ENCODE measurements at regions not wholly inside any gene's neighbourhood (a gene's known extent, or its start where the extent isn't known, plus 50 kb on each side); places are given as distances from the start of the nearest gene placed in this dataset.
A peak's percentile ranks its signal among the peaks of the same experiment; 100 is the strongest.
"Not testable (repeated sequence)": the region's sequence is repeated elsewhere in the genome, so short reads cannot be mapped to it uniquely, and the experiment has no call there.

- no peak for DNase-seq (ENCODE audit: low read depth)
Observed at GRCh38 chr22:48629631-48630432, 1197.8 kb downstream of the BRD1 start.

DNA sequence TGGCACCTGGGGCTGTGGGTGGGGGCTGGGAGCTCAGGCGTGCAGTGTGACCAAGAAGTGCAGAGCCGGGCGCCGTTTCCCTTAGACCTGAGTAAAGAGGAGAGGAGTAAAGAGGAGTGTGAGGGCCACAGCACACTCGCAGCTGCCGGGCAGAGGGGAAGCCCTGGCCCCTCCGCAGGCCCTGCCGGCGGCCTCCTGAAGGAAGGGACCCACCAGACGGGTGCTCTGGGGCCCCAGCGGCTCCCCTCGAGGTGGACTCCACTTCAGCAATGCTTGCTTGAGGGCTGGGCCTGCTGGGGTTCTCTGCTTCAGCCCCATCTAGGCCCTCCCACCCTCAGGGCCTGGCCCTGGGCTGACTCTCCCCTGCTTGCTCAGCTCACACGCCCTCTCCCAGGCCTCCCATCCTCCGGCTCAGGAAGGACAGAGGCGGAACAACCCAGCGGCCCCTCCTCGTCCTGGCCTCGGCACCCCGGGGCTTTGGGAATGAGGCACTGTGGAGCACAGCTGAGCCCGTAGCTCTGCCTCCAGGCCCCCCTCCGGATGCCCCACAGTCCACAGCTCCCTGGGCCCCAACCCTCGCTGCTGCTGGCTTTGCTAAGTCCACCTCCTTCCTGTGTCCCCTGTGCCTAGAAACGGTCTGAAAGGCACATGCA, 1198.7 kb downstream of the BRD1 start:
- no peak for DNase-seq (ENCODE audit: low read depth)

DNA sequence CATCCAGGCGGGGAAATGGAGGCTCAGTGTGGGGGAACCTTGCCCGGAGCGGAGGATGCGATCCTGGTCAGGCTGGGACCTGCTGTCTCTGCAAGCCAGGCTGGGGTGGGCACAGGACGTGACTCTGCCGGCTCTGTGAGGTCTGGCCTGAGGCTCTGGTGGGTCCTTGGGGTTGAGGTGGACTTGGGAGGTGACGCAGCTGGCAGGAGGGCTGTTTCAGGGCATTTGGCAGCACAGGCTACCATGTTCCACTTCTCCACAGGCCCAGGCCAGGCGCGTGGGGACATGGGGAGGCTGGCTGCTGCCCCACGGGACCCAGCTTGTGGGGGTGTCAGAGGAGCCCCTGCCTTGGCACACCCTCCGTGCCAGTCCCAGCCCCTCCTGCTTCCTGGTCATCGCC, 1199.7 kb downstream of the BRD1 start:
- no peak for DNase-seq (ENCODE audit: low read depth)

DNA sequence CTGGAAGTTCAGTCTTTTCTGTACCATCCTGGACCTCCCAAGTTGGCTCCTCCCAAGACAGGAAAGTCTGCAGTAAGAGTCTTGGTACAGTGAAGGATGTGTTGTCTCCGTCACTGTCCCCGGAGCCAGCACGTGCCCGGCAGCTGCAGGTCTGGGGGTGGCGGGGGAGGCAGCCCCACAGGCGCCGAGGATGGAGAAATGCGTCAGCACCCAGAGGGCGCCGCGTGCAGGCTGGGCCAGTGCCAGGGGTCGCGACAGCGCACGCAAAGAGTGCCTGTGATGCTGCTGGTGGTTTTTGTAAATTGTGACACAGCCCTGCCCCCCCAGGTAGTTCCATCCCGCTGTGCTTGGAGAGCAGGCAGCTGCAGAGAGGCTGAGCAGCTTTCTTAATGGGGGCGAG, 1200.5 kb downstream of the BRD1 start:
- DNase-seq (ENCODE audit: low read depth), result peak; percentile 74

DNA sequence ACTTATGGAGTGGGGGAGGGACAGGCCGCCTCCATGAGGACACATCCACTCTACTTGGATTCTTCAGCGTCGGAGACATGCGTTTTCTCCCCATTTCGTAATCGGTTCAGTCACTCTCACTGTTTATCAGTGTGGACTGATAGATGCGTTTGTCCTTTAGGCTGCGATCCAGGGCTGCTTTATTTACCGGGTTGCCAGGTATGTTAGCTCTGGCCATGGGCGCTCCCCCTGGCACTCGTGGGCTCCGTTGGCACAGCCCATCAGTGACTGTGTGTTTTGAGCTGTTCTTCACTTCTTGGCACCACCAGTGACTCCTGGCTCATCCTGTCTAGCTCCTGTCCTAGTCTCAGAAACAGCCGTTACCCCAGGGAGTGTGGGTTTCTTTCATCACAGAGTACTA, 1203.3 kb downstream of the BRD1 start:
- DNase-seq (ENCODE audit: low read depth), result no peak

DNA sequence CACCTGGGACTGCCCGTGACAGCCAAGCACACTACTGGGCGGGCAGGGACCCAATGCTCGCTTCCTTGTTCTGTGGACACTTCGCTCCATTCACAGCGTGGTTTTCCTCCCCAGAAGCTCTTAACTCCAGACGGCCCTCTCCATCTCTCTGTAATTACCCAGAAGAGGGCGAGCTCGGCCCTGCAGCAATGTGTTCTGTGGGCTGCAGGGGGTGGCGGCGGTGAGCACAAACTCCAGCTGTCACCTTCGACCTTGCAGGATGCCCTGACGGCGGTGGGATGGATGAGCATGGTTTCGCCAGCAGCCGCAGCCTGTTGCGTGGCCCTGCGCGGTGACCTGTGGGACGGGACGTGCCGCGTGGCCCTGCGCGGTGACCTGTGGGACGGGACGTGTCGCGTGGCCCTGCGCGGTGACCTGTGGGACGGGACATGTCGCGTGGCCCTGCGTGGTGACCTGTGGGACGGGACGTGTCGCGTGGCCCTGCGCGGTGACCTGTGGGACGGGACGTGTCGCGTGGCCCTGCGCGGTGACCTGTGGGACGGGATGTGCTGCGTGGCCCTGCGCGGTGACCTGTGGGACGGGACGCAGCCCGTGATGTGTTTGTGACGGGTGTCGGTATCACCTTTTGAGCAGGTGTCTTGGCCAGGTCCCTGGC, 1204.7 kb downstream of the BRD1 start:
- DNase-seq (ENCODE audit: low read depth), result no peak

DNA sequence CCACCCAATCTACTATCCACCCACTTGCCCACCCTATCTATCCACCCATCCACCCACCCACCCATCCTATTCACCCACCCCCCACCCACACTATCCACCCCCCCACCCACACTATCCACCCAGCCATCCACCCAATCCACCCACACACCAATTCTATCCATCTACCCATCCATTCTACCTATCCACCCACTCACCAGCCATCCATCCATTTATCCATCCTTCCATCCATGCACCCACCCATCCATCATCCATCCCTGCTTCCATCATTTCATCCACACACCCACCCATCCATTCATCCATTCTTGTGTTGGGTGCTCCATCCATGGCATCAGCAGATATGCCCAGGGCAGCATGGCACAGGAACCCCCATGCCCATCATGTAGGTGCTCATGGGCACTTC, 1206.6 kb downstream of the BRD1 start:
- no peak for DNase-seq (ENCODE audit: low read depth)

GRCh38 chr22:48620460-48620859, 1207.2 kb downstream of the BRD1 start:
- DNase-seq (ENCODE audit: low read depth), result not testable (repeated sequence)

DNA sequence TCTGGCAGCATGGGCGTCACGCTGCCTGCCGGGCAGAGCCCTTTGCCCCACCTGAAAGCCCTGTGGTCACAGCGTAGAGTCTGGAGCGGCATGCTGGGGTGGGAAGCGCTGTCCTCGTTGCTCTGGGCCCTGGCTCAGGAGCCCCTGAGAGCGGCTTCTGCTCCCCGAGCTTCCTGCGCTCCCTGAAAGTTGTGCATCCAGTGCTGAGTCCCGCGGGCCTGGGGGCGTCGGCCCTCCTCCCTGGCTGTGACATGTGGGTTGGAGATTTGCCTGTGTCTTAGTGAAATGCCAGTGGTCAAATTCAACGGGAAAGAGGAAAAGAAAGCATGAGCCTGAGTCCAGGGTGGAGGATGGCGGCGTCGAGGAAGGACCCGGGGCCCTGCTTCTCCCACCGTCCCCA, 1208.0 kb downstream of the BRD1 start:
- no peak for DNase-seq (ENCODE audit: low read depth)

DNA sequence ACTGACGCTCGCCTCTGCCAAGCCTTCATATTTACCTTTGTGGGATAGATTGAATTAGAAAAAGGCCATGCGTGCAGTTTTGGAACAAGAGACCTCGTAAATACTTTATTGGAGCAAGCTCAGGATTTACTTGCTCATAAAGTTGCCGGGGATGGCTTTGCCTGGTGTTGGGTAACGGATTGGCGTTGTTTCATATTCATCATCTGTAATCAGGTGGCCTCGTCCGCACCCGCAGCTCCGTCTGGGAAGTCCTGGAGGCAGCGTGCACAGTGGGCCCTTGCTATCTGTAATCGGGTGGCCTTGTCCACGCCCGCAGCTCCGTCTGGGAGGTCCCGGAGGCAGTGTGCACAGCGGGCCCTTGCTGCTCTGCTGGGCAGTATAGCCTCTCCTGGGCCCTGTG, 1209.3 kb downstream of the BRD1 start:
- no peak for DNase-seq (ENCODE audit: low read depth)

- DNase-seq (ENCODE audit: low read depth), result no peak
Observed at GRCh38 chr22:48616656-48617055, 1211.0 kb downstream of the BRD1 start.

- no peak for DNase-seq (ENCODE audit: low read depth)
Observed at GRCh38 chr22:48615171-48616008, 1212.3 kb downstream of the BRD1 start.

DNA sequence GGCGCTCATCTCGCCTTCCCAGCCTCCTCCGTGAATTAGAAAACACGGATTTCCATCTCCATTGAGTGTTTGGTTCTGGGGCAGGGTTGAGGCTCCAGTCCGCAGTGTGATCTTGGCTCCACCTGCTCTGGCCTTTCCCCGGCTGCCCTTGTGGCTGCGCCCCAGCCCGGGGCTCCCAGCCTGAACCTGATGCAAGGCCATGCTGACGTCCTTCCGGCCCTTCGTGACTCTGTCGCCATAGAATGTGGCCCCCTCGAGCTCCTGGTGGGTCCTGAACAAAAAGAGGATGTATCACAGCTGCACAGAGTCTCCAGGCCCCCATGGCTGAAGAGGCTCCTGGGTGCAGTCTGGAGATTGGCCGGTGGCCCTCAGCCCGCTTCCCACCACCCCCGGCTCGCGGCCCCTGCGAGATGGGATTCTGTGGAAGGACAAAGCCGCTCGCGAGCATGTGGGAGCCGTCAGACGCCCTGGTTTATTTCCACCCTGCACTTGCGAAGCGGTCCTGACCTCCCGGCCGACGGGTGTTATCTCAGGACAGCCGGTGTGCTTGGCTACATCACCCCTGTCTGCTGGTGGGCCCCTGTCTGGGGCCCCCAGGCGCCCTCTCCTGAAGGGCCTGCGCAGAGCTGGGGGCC, 1214.0 kb downstream of the BRD1 start:
- DNase-seq (ENCODE audit: low read depth), result no peak

DNA sequence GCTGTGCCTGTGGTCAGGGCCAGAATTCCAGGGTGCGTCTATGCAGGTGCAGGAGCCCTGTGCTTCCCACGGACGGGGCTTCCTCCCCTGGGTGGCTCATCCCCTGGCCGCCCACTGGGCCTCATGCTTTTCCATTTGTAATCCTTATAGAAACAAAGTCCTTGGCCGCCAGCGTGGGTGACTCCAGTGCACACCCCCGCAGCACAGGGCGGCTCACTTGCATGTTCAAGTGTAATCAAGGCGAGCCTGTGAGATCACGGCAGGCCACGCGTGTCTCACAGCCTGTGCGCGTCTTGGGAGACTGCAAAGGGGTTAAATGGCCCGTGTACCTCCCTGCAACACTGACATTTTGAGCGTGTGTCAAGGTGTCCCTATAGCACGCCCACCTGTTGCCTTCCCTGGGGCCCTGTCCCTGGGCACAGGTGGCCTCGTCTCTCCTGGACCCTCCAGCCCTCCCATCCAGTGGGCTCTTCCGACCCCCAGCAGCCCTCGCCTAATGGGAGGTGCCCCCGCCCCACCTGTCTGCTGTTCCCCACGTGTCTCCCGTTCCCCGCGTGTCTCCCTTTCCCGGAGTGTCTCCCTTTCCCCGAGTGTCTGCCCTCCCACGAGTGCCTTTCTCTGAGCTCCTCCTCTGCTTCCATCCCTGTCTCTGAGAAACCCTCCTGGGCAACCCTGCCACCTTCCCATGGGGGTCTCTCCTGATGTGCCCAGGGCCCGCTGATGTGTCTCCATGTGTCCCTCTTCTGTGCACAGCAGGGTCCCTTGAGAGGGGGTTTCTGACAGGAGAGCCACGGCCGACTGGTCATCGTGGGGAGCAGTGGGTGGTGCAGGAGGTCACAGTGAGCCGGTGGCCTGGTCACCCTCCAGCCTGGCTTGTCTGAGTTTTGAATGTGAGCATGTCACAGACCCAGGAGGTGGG, 1215.3 kb downstream of the BRD1 start:
- DNase-seq (ENCODE audit: low read depth), result no peak

- DNase-seq (ENCODE audit: low read depth), result no peak
Observed at GRCh38 chr22:48609279-48609865, 1218.3 kb downstream of the BRD1 start.

DNA sequence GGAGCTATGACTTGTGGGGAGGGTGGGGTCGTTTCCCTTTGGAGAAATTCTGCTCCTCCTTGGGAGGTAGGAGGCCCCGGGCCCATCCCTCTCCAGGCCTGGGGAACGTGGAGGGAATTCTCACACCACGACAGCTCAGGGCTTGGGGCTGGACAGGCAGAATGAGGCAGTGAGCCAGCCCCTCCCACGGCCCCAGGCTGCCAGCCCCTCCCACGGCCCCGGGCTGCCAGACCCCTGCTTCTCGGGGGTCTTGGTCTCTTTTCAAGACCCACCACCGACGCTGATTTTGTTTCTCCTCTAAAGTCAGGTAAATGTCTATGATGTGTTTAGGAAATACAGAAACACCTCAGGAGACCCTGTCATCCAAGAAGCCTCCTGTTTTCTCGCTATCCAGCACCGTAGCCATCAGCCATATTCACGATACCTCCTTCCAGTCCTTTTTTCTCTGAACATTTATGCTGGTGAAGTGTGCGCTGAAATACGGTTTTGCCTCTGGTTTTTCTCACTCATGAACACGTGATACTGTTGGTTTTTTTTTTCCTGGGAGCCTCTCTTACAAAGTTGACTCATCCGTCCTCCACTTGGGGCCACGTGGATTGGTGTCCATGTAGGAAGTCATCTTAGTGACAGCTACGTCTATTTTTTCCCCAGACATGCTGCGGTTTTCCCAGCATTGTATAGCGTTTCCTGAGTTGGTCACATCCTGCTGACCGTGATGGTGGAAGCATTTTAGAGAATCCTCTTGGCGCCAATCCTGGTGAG, 1219.6 kb downstream of the BRD1 start:
- DNase-seq (ENCODE audit: low read depth), result peak; percentile 90

- DNase-seq (ENCODE audit: low read depth), result no peak
Observed at GRCh38 chr22:48606684-48607307, 1220.9 kb downstream of the BRD1 start.

GRCh38 chr22:48605856-48606481, 1221.7 kb downstream of the BRD1 start:
- DNase-seq (ENCODE audit: low read depth), result peak; percentile 76
